GM23338 (cell line): ENCODE measurements at regions not wholly inside any gene's neighbourhood (a gene's known extent, or its start where the extent isn't known, plus 50 kb on each side); places are given as distances from the start of the nearest gene placed in this dataset.

Experiments used
- CREB1 ChIP-seq: fragments of 250-450 bp; sonication (Bioruptor Pico); IDR thresholded peaks from 2 replicates; pipeline ENCODE4 v1.5.0; 2020; ENCODE audit warnings: low read depth, mild to moderate bottlenecking, moderate library complexity
- EZH2 ChIP-seq: fragments of 200-600 bp; sonication (generic); IDR thresholded peaks from one replicate; pipeline ENCODE4 v1.8.0; 2017; ENCODE audit warnings: antibody characterized with exemption, mild to moderate bottlenecking, low read depth; ENCODE audit not compliant: unreplicated experiment
- EZH2phosphoT487 ChIP-seq: fragments of 200-600 bp; sonication (generic); IDR thresholded peaks from one replicate; pipeline ENCODE4 v1.8.1; 2018; ENCODE audit warnings: antibody characterized with exemption; ENCODE audit not compliant: unreplicated experiment
- JUNB ChIP-seq: IDR thresholded peaks from one replicate; pipeline ENCODE4 v1.6.1; 2016; ENCODE audit warnings: antibody characterized with exemption; ENCODE audit not compliant: unreplicated experiment
- NANOG ChIP-seq: IDR thresholded peaks from 2 replicates; pipeline ENCODE4 v1.6.1; 2016; ENCODE audit warnings: antibody characterized with exemption, borderline replicate concordance
- POLR2AphosphoS5 ChIP-seq: IDR thresholded peaks from 2 replicates; pipeline ENCODE4 v1.6.1; 2016; ENCODE audit warnings: antibody characterized with exemption, low read depth
- ZNF331 ChIP-seq: fragments of 250-450 bp; sonication (Bioruptor Pico); IDR thresholded peaks from 2 replicates; pipeline ENCODE4 v1.5.0; 2020; ENCODE audit warnings: low read depth, mild to moderate bottlenecking, moderate library complexity
- TF ChIP-seq, protein P1 (sequence below), 2 experiments: fragments of 200-600 bp in 1 of 2; sonication (generic) in 1 of 2; conservative IDR thresholded peaks; 2 replicates each; pipeline versions ENCODE4 v1.5.1 to v1.6.1; 2016 to 2017; ENCODE audit warnings: antibody characterized with exemption in 2 of 2, low read depth in 2 of 2, mild to moderate bottlenecking in 2 of 2, moderate library complexity in 1 of 2
- TF ChIP-seq, protein P2 (sequence below): IDR thresholded peaks from one replicate; pipeline ENCODE4 v1.6.1; 2018; ENCODE audit warnings: antibody characterized with exemption; ENCODE audit not compliant: unreplicated experiment
- TF ChIP-seq, protein P3 (sequence below): IDR thresholded peaks from 2 replicates; pipeline ENCODE4 v1.6.1; 2016; ENCODE audit warnings: antibody characterized with exemption

DNA sequence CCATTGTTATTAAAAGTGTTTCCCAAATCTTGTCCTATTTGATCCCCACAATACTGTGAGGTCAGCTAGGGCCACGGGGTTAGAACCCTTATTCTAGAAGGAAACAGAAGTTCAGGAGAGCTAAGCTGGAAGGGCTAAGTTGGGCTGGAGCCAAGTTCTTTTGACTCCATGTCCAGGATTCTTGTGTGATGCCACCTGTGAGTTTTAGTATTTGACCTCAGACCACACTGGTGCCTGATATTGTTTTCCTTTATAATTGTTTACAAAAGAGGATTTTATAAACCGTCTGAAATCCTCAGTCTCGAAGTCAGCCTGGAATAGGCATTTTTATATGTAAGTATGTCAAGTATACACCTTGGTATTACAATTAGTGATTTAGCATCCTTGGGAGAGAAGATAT, 332.7 kb downstream of the CBLN1 start:
- TF ChIP-seq, protein P1, sequence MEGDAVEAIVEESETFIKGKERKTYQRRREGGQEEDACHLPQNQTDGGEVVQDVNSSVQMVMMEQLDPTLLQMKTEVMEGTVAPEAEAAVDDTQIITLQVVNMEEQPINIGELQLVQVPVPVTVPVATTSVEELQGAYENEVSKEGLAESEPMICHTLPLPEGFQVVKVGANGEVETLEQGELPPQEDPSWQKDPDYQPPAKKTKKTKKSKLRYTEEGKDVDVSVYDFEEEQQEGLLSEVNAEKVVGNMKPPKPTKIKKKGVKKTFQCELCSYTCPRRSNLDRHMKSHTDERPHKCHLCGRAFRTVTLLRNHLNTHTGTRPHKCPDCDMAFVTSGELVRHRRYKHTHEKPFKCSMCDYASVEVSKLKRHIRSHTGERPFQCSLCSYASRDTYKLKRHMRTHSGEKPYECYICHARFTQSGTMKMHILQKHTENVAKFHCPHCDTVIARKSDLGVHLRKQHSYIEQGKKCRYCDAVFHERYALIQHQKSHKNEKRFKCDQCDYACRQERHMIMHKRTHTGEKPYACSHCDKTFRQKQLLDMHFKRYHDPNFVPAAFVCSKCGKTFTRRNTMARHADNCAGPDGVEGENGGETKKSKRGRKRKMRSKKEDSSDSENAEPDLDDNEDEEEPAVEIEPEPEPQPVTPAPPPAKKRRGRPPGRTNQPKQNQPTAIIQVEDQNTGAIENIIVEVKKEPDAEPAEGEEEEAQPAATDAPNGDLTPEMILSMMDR (conservative IDR thresholded peaks at IDR 0.05; ENCODE audit: low read depth in 2 of 2) = no peak
- TF ChIP-seq CREB1 (no peak), POLR2AphosphoS5 (no peak), EZH2phosphoT487 (no peak), JUNB (no peak), EZH2 (no peak), ZNF331 (no peak), NANOG (no peak)
- TF ChIP-seq, protein P2, sequence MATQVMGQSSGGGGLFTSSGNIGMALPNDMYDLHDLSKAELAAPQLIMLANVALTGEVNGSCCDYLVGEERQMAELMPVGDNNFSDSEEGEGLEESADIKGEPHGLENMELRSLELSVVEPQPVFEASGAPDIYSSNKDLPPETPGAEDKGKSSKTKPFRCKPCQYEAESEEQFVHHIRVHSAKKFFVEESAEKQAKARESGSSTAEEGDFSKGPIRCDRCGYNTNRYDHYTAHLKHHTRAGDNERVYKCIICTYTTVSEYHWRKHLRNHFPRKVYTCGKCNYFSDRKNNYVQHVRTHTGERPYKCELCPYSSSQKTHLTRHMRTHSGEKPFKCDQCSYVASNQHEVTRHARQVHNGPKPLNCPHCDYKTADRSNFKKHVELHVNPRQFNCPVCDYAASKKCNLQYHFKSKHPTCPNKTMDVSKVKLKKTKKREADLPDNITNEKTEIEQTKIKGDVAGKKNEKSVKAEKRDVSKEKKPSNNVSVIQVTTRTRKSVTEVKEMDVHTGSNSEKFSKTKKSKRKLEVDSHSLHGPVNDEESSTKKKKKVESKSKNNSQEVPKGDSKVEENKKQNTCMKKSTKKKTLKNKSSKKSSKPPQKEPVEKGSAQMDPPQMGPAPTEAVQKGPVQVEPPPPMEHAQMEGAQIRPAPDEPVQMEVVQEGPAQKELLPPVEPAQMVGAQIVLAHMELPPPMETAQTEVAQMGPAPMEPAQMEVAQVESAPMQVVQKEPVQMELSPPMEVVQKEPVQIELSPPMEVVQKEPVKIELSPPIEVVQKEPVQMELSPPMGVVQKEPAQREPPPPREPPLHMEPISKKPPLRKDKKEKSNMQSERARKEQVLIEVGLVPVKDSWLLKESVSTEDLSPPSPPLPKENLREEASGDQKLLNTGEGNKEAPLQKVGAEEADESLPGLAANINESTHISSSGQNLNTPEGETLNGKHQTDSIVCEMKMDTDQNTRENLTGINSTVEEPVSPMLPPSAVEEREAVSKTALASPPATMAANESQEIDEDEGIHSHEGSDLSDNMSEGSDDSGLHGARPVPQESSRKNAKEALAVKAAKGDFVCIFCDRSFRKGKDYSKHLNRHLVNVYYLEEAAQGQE = no peak
- TF ChIP-seq, protein P3, sequence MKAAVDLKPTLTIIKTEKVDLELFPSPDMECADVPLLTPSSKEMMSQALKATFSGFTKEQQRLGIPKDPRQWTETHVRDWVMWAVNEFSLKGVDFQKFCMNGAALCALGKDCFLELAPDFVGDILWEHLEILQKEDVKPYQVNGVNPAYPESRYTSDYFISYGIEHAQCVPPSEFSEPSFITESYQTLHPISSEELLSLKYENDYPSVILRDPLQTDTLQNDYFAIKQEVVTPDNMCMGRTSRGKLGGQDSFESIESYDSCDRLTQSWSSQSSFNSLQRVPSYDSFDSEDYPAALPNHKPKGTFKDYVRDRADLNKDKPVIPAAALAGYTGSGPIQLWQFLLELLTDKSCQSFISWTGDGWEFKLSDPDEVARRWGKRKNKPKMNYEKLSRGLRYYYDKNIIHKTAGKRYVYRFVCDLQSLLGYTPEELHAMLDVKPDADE = no peak
